Body of pancreas (tissue), 4 donors: ENCODE measurements at regions not wholly inside any gene's neighbourhood (a gene's known extent, or its start where the extent isn't known, plus 50 kb on each side); places are given as distances from the start of the nearest gene placed in this dataset.

Source experiments
- ATAC-seq: fragments of 150-250 bp; one replicate; pipeline ENCODE4 v1.9.1; 2016
- DNase-seq, 4 donors: peaks; one replicate each; pipeline ENCODE4 v3.0.0-alpha.2; 2019
- H3K27ac ChIP-seq, 4 donors: fragments of 200-600 bp; sonication (generic); 1 replicate in 3 of 4; 2 replicates in 1 of 4; pipeline versions ENCODE4 v1.5.1 to v1.6.1; 2016 to 2019; ENCODE audit warnings: mild to moderate bottlenecking in 1 of 4, mixed read lengths in 1 of 4, moderate library complexity in 1 of 4
- H3K27me3 ChIP-seq, 2 donors: fragments of 200-600 bp; sonication (generic); one replicate each; pipeline ENCODE4 v1.6.0; 2016; ENCODE audit warnings: mild to moderate bottlenecking in 1 of 2
- H3K36me3 ChIP-seq, 2 donors: fragments of 200-600 bp; sonication (generic); replicated peaks in 1 of 2; 2 replicates each; pipeline ENCODE4 v1.5.1; 2016; ENCODE audit warnings: low read depth in 2 of 2; ENCODE audit not compliant: insufficient read depth in 1 of 2
- H3K4me1 ChIP-seq: fragments of 200-600 bp; sonication (generic); one replicate; pipeline ENCODE4 v1.6.0; 2016
- H3K4me3 ChIP-seq, 2 donors: fragments of 200-600 bp; sonication (generic); 1 replicate in 1 of 2; 2 replicates in 1 of 2; pipeline ENCODE4 v1.5.1; 2016 to 2019
- H3K9me3 ChIP-seq, 3 donors: fragments of 200-600 bp; sonication (generic); 1 replicate in 2 of 3; 2 replicates in 1 of 3; pipeline ENCODE4 v1.5.1; 2016
- POLR2A ChIP-seq, 3 donors: fragments of 450-650 bp; IDR thresholded peaks; one replicate each; pipeline ENCODE4 v1.6.1; 2016; ENCODE audit warnings: antibody characterized with exemption in 3 of 3, mild to moderate bottlenecking in 2 of 3
- WGBS, 2 donors: methylation state at CpG; one replicate each; pipeline ENCODE4 v1.1.5; 2017; 5-methylcytosine and 5-hydroxymethylcytosine counted together
- intact Hi-C: fragments of 100-400 bp; cut with DNase I; formaldehyde crosslinking; loops from one replicate; pipeline ENCODE4 v1.15.1; 2023
- TF ChIP-seq, protein P1 (sequence below), 7 experiments: fragments of 450-650 bp in 4 of 7; fragments of 200-600 bp in 3 of 7; sonication (generic) in 3 of 7; IDR thresholded peaks; one replicate each; pipeline ENCODE4 v1.5.1; 2016 to 2019; ENCODE audit warnings: antibody characterized with exemption in 7 of 7

DNA sequence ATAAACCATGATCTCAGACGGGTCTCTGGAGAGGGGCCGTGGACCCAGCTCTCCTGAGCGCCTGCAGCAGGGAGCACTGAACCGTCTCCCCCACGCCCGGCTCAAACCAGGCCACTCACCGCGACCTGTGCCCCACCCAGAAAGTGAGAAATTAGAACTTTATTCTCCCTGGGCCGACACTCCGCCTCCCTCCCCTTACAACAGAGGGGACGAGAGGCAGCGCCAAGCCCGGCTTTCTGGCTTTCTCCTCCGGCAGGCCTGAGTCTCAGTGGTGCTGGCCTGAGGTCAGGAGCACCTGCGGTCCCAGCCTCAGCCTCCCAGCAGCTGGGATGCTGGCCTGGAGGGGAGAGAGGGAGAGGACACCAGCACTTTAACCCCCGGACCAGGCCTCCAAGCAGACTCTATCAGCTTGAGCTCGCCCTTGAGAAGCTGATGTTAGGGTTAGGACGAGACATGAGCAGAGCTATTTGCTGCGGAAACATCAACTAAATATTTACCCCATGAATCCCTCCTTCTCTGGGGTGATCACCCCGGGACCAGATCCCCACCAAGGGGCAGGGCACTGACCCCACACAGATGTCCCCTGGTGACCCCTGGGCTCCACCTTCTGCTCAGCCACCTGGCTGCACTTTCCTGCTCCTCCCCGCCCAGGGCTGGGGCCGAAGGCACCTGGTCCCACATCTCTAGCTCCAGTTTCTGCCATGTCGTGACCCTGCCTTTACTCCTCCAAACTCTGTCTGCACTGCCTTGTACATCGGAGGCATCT, 856.3 kb upstream of the SALL3 start:
- intact Hi-C loops, result no loop called here
- Histone ChIP-seq H3K4me1 (no peaks in the 10 kb centered on the region), H3K27ac (no peak overlapping the region), H3K27me3 (no peaks in the 10 kb centered on the region), H3K36me3 (no peaks in the 10 kb centered on the region), H3K4me3 (no peak overlapping the region), H3K9me3 (no peaks in the 10 kb centered on the region)
- WGBS, 2 donors, result 59 to 65% methylated on average over 22 to 24 of the region's 24 CpGs
- no peak for ATAC-seq
- DNase-seq, result no peak
- TF ChIP-seq, protein P1, sequence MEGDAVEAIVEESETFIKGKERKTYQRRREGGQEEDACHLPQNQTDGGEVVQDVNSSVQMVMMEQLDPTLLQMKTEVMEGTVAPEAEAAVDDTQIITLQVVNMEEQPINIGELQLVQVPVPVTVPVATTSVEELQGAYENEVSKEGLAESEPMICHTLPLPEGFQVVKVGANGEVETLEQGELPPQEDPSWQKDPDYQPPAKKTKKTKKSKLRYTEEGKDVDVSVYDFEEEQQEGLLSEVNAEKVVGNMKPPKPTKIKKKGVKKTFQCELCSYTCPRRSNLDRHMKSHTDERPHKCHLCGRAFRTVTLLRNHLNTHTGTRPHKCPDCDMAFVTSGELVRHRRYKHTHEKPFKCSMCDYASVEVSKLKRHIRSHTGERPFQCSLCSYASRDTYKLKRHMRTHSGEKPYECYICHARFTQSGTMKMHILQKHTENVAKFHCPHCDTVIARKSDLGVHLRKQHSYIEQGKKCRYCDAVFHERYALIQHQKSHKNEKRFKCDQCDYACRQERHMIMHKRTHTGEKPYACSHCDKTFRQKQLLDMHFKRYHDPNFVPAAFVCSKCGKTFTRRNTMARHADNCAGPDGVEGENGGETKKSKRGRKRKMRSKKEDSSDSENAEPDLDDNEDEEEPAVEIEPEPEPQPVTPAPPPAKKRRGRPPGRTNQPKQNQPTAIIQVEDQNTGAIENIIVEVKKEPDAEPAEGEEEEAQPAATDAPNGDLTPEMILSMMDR (IDR thresholded peaks at IDR 0.05), result no peak
- no peak for TF ChIP-seq POLR2A (IDR thresholded peaks at IDR 0.05)

DNA sequence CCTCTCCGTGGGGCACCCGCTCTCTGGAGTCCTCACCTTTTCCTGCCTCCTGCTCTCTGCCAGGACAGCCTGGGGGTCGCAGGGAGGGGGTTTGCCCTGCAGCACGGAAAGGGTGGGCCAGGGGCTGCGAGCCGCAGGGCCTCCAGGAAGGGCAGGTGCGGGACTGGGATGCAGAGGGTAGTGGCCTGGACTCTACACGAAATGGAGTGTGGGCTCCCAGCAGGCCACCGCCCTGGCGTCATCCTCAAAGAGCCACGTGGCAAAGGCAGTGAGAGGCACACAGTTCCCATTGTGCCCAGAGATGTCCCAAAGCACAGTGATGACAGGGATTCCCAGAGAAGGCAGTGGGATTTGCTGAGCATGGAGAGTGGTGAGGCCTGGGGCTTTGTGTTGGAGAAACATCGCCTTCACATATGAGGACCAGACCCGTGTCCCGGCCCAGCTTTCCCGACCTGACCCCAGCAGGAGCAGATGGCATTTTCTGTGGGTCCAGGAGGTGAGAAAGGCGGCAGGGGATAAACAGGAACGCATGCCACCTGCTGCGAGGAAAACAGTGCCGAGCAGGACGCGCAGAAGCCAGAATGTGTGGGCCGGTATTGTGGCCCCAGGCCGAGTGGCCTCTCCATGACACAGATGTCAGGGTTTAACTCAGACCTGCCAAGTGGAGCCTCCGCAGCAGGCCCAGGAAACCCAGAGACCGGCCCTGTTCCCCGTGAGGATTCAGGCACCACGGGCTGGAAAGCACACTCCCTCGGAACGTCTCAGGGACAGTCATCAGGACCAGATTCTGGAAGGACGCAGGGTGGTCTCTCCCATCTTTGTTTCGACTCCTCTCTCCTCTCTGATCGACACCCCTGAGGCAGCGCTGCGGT, 855.5 kb upstream of the SALL3 start:
- WGBS, 2 donors, result 61 to 79% methylated on average over 26 to 34 of the region's 34 CpGs
- DNase-seq, result no peak
- intact Hi-C loops, result no loop called here
- Histone ChIP-seq H3K9me3 (no peaks in the 10 kb centered on the region), H3K27me3 (no peaks in the 10 kb centered on the region), H3K27ac (no peak overlapping the region), H3K4me3 (no peak overlapping the region), H3K4me1 (no peaks in the 10 kb centered on the region), H3K36me3 (no peaks in the 10 kb centered on the region)
- no peak for TF ChIP-seq POLR2A (IDR thresholded peaks at IDR 0.05)
- TF ChIP-seq, protein P1 (IDR thresholded peaks at IDR 0.05), result no peak
- no peak for ATAC-seq

DNA sequence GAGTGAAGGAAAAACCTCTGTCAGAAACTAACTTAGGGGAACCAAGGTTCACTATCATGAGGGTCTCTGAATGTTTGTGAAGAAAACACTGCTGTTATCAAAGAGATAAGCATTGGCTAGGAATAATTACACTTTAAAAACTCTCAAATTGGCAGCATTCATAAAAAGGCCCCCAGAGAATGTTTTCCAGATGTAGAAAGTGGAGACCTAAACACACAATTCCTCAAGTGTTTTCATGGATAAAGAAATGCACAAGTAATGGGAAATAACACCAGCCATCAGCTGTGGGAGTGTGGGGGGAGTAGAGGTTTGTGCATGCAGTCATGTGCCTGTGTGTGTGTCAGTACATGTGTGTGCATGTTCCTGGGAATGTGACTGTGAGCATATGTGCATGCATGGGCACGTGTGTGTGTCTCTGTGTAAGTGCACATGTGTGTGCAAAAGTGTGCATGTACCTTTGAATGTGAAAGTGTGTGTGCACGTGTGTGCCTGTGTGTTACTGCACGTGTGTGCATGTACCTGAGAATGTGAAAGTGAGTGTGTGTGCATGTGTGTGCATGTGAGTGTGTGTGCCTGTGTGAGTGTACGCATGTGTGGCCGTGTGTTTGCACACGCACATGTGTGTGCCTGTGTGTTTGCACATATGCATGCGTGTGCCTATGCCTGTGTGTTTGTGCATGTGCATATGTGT, 854.3 kb upstream of the SALL3 start:
- H3K4me3 ChIP-seq, result no peak overlapping the region
- ATAC-seq (no peak), DNase-seq (no peak)
- H3K9me3 ChIP-seq, result no peaks in the 10 kb centered on the region
- 78 to 83% methylated on average over 7 of the region's 7 CpGs for WGBS, 2 donors
- no peaks in the 10 kb centered on the region for H3K36me3 ChIP-seq
- no peaks in the 10 kb centered on the region for H3K27me3 ChIP-seq
- H3K4me1 ChIP-seq, result no peaks in the 10 kb centered on the region
- no peak overlapping the region for H3K27ac ChIP-seq
- intact Hi-C loops, result no loop called here
- no peak for TF ChIP-seq POLR2A (IDR thresholded peaks at IDR 0.05)
- TF ChIP-seq, protein P1 (IDR thresholded peaks at IDR 0.05), result no peak

DNA sequence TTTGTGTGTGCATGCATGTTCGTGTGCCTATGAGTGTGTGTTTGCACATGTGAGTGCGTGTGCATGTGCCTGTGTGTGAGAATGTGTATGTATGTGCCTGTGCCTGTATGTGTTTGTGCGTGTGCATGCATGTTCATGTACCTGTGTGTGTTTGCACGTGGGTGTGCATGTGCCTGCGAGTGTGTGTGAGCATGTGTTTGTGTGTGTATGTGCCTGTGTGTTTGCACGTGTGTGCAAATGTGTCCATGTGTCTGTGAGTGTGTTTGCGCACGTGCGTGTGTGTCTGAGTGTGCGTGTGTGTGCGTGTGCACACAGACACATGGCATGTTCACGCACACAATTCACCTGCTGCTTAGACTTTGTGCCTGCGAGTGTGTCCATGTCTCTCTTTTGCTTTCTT, 853.5 kb upstream of the SALL3 start:
- Histone ChIP-seq H3K4me3 (no peak overlapping the region), H3K36me3 (no peaks in the 10 kb centered on the region), H3K9me3 (no peaks in the 10 kb centered on the region), H3K4me1 (no peaks in the 10 kb centered on the region), H3K27ac (no peak overlapping the region), H3K27me3 (no peaks in the 10 kb centered on the region)
- WGBS, 2 donors, result 76 to 83% methylated on average over 13 of the region's 13 CpGs
- DNase-seq (no peak), ATAC-seq (no peak)
- no peak for TF ChIP-seq POLR2A (IDR thresholded peaks at IDR 0.05)
- TF ChIP-seq, protein P1 (IDR thresholded peaks at IDR 0.05), result no peak
- intact Hi-C loops, result no loop called here
